PC-3 (cell line): ENCODE measurements at regions not wholly inside any gene's neighbourhood (a gene's known extent, or its start where the extent isn't known, plus 50 kb on each side); places are given as distances from the start of the nearest gene placed in this dataset.

Experiments
- CTCF ChIP-seq: fragments of 300-600 bp; sonication (generic); conservative IDR thresholded peaks from 2 replicates; pipeline ENCODE4 v1.5.1; 2017; ENCODE audit warnings: antibody characterized with exemption, low read depth, mild to moderate bottlenecking, low read length
- EZH2 ChIP-seq: fragments of 300-600 bp; sonication (generic); IDR thresholded peaks from one replicate; pipeline ENCODE4 v1.6.1; 2017; ENCODE audit warnings: antibody characterized with exemption, mild to moderate bottlenecking, low read length; ENCODE audit not compliant: unreplicated experiment
- EZH2phosphoT487 ChIP-seq: fragments of 300-600 bp; sonication (generic); IDR thresholded peaks from 2 replicates; pipeline ENCODE4 v1.6.1; 2018; ENCODE audit warnings: mild to moderate bottlenecking, antibody characterized with exemption, low read length, borderline replicate concordance

GRCh38 chr5:100697970-100698369, 162.8 kb downstream of the FAM174A start:
- peak; percentile 67 for TF ChIP-seq CTCF
- TF ChIP-seq EZH2, result no peak
- TF ChIP-seq EZH2phosphoT487, result no peak
